ENCODE measurements at regions not wholly inside any gene's neighbourhood (a gene's known extent, or its start where the extent isn't known, plus 50 kb on each side); places are given as distances from the start of the nearest gene placed in this dataset.
"Not testable (repeated sequence)": the region's sequence is repeated elsewhere in the genome, so short reads cannot be mapped to it uniquely, and the experiment has no call there.

GRCh38 chr5:88634014-88634413, 249.0 kb downstream of the MEF2C start:
- no peak for TF ChIP-seq CTCF (IDR thresholded peaks at IDR 0.05; ENCODE audit: control insufficient read depth, insufficient read depth, low read depth, low read length, missing control alignments)
- no peak for DNase-seq (ENCODE audit: low read depth)
- no peak overlapping the region for H3K4me3 ChIP-seq (ENCODE audit: control insufficient read depth, low read depth, low read length)

GRCh38 chr5:88622890-88623289, 260.1 kb downstream of the MEF2C start:
- not testable (repeated sequence) for DNase-seq (ENCODE audit: low read depth); H3K4me3 ChIP-seq (ENCODE audit: control insufficient read depth, low read depth, low read length)

GRCh38 chr5:88615767-88616166, 267.2 kb downstream of the MEF2C start:
- H3K4me3 ChIP-seq (ENCODE audit: control insufficient read depth, low read depth, low read length); DNase-seq (ENCODE audit: low read depth): not testable (repeated sequence)

- DNase-seq (ENCODE audit: low read depth): no peak
- no peak overlapping the region for H3K4me3 ChIP-seq (ENCODE audit: control insufficient read depth, low read depth, low read length)
- TF ChIP-seq CTCF (IDR thresholded peaks at IDR 0.05; ENCODE audit: control insufficient read depth, insufficient read depth, low read depth, low read length, missing control alignments): no peak
Observed at GRCh38 chr5:88613051-88613450, 269.9 kb downstream of the MEF2C start.

- no peak for TF ChIP-seq CTCF (IDR thresholded peaks at IDR 0.05; ENCODE audit: control insufficient read depth, insufficient read depth, low read depth, low read length, missing control alignments)
- DNase-seq (ENCODE audit: low read depth): no peak
- no peak overlapping the region for H3K4me3 ChIP-seq (ENCODE audit: control insufficient read depth, low read depth, low read length)
Observed at GRCh38 chr5:88610586-88610985, 272.4 kb downstream of the MEF2C start.

GRCh38 chr5:88607492-88607891, 275.5 kb downstream of the MEF2C start:
- DNase-seq (ENCODE audit: low read depth): no peak
- H3K4me3 ChIP-seq (ENCODE audit: control insufficient read depth, low read depth, low read length): no peak overlapping the region
- TF ChIP-seq CTCF (IDR thresholded peaks at IDR 0.05; ENCODE audit: control insufficient read depth, insufficient read depth, low read depth, low read length, missing control alignments): no peak

GRCh38 chr5:88606626-88607025, 276.4 kb downstream of the MEF2C start:
- DNase-seq (ENCODE audit: low read depth): no peak
- H3K4me3 ChIP-seq (ENCODE audit: control insufficient read depth, low read depth, low read length): no peak overlapping the region
- no peak for TF ChIP-seq CTCF (IDR thresholded peaks at IDR 0.05; ENCODE audit: control insufficient read depth, insufficient read depth, low read depth, low read length, missing control alignments)

GRCh38 chr5:88606173-88606572, 276.8 kb downstream of the MEF2C start:
- no peak overlapping the region for H3K4me3 ChIP-seq (ENCODE audit: control insufficient read depth, low read depth, low read length)
- TF ChIP-seq CTCF (IDR thresholded peaks at IDR 0.05; ENCODE audit: control insufficient read depth, insufficient read depth, low read depth, low read length, missing control alignments): no peak
- DNase-seq (ENCODE audit: low read depth): no peak

All from AG09309 (cell line).